Activated CD4-positive, alpha-beta T cell treated with anti-CD3 and anti-CD28 coated beads, Interleukin-2, Interleukin-6, amounts not matched to agents 100 ng/mL and 50 ng/mL, durations not matched to agents 16 hours and 8 hours (primary cell): ENCODE measurements at regions not wholly inside any gene's neighbourhood (a gene's known extent, or its start where the extent isn't known, plus 50 kb on each side); places are given as distances from the start of the nearest gene placed in this dataset.
"Not testable (repeated sequence)": the region's sequence is repeated elsewhere in the genome, so short reads cannot be mapped to it uniquely, and the experiment has no call there.

Source experiments
- DNase-seq: peaks from one replicate; pipeline ENCODE4 v3.0.0-alpha.2; 2020

GRCh38 chr14:30227876-30228275, 300.2 kb upstream of the PRKD1 start:
- DNase-seq = no peak

- no peak for DNase-seq
Measured at GRCh38 chr14:30230719-30231118, 303.1 kb upstream of the PRKD1 start.

- DNase-seq = no peak
Measured at GRCh38 chr14:30234966-30235365, 307.3 kb upstream of the PRKD1 start.

GRCh38 chr14:30235485-30235884, 307.8 kb upstream of the PRKD1 start:
- no peak for DNase-seq

- DNase-seq = no peak
Measured at GRCh38 chr14:30238936-30239335, 311.3 kb upstream of the PRKD1 start.

GRCh38 chr14:30240018-30240417, 312.4 kb upstream of the PRKD1 start:
- DNase-seq = no peak

- DNase-seq = no peak
Measured at GRCh38 chr14:30240685-30241084, 313.0 kb upstream of the PRKD1 start.

GRCh38 chr14:30242744-30243143, 315.1 kb upstream of the PRKD1 start:
- DNase-seq = no peak

GRCh38 chr14:30243207-30243606, 315.6 kb upstream of the PRKD1 start:
- DNase-seq = no peak

- DNase-seq = no peak
Measured at GRCh38 chr14:30243805-30244204, 315.2 kb upstream of the G2E3 start.

GRCh38 chr14:30244348-30244747, 314.6 kb upstream of the G2E3 start:
- not testable (repeated sequence) for DNase-seq

- no peak for DNase-seq
Measured at GRCh38 chr14:30251017-30251416, 307.9 kb upstream of the G2E3 start.

GRCh38 chr14:30251557-30252100, 307.3 kb upstream of the G2E3 start:
- DNase-seq = no peak

GRCh38 chr14:30252151-30252550, 306.8 kb upstream of the G2E3 start:
- DNase-seq = no peak

- no peak for DNase-seq
Measured at GRCh38 chr14:30252783-30253674, 305.9 kb upstream of the G2E3 start.

GRCh38 chr14:30256627-30257026, 302.3 kb upstream of the G2E3 start:
- no peak for DNase-seq

- DNase-seq = no peak
Measured at GRCh38 chr14:30257946-30258661, 300.9 kb upstream of the G2E3 start.

- DNase-seq = no peak
Measured at GRCh38 chr14:30260833-30261607, 297.9 kb upstream of the G2E3 start.

- DNase-seq = no peak
Measured at GRCh38 chr14:30264161-30264560, 294.8 kb upstream of the G2E3 start.

GRCh38 chr14:30266290-30266689, 292.7 kb upstream of the G2E3 start:
- no peak for DNase-seq

GRCh38 chr14:30267141-30267540, 291.8 kb upstream of the G2E3 start:
- no peak for DNase-seq

GRCh38 chr14:30270200-30271161, 288.5 kb upstream of the G2E3 start:
- peak; percentile 79 for DNase-seq
